Renal pelvis (tissue), 1 donor: ENCODE measurements at regions not wholly inside any gene's neighbourhood (a gene's known extent, or its start where the extent isn't known, plus 50 kb on each side); places are given as distances from the start of the nearest gene placed in this dataset.
"Not testable (repeated sequence)": the region's sequence is repeated elsewhere in the genome, so short reads cannot be mapped to it uniquely, and the experiment has no call there.

Source experiments
- DNase-seq: peaks from one replicate; pipeline ENCODE4 v3.0.0-alpha.2; 2013

- DNase-seq: no peak
These were observed 191.9 kb upstream of the CRIM1 start for GRCh38 chr2:36163520-36164254.

- DNase-seq: not testable (repeated sequence)
These were observed 198.5 kb upstream of the CRIM1 start for GRCh38 chr2:36157093-36157492.

GRCh38 chr2:36147670-36148390 lies 207.7 kb upstream of the CRIM1 start:
- DNase-seq: no peak

- no peak for DNase-seq
These were observed 208.8 kb upstream of the CRIM1 start for GRCh38 chr2:36146765-36147164.

- peak; percentile 65 for DNase-seq
These were observed 215.2 kb upstream of the CRIM1 start for GRCh38 chr2:36140391-36140790.

GRCh38 chr2:36137612-36138011 lies 218.0 kb upstream of the CRIM1 start:
- no peak for DNase-seq

GRCh38 chr2:36134281-36134680 lies 221.3 kb upstream of the CRIM1 start:
- DNase-seq: no peak

GRCh38 chr2:36128359-36128758 lies 227.2 kb upstream of the CRIM1 start:
- DNase-seq: no peak

- no peak for DNase-seq
These were observed 229.9 kb upstream of the CRIM1 start for GRCh38 chr2:36125702-36126101.

- no peak for DNase-seq
These were observed 231.6 kb upstream of the CRIM1 start for GRCh38 chr2:36123995-36124394.

- no peak for DNase-seq
These were observed 258.6 kb upstream of the CRIM1 start for GRCh38 chr2:36097022-36097421.

- DNase-seq: not testable (repeated sequence)
These were observed 263.5 kb upstream of the CRIM1 start for GRCh38 chr2:36091844-36092741.

- no peak for DNase-seq
These were observed 266.8 kb upstream of the CRIM1 start for GRCh38 chr2:36088716-36089328.

- DNase-seq: no peak
These were observed 268.2 kb upstream of the CRIM1 start for GRCh38 chr2:36087344-36087743.

GRCh38 chr2:36079793-36080192 lies 275.8 kb upstream of the CRIM1 start:
- no peak for DNase-seq

- DNase-seq: no peak
These were observed 281.6 kb upstream of the CRIM1 start for GRCh38 chr2:36074008-36074407.

GRCh38 chr2:36071698-36072097 lies 283.9 kb upstream of the CRIM1 start:
- no peak for DNase-seq

GRCh38 chr2:36069074-36069473 lies 286.5 kb upstream of the CRIM1 start:
- DNase-seq: no peak

- DNase-seq: no peak
These were observed 287.5 kb upstream of the CRIM1 start for GRCh38 chr2:36068086-36068485.

GRCh38 chr2:36060133-36060532 lies 295.4 kb upstream of the CRIM1 start:
- DNase-seq: no peak

- no peak for DNase-seq
These were observed 295.9 kb upstream of the CRIM1 start for GRCh38 chr2:36059691-36060090.

- no peak for DNase-seq
These were observed 296.6 kb upstream of the CRIM1 start for GRCh38 chr2:36058953-36059352.
